B cell (primary cell): ENCODE measurements at regions not wholly inside any gene's neighbourhood (a gene's known extent, or its start where the extent isn't known, plus 50 kb on each side); places are given as distances from the start of the nearest gene placed in this dataset.
A peak's percentile ranks its signal among the peaks of the same experiment; 100 is the strongest.

Source experiments
- ATAC-seq: fragments of 200-7000 bp; cut with Tn5 transposase; one replicate; pipeline ENCODE4 v1.10.0; 2021; ENCODE audit warnings: low read depth, mild to moderate bottlenecking, moderate number of reproducible peaks, moderate library complexity
- CTCF ChIA-PET: fragments of 350-600 bp; sonication (Branson Sonifier 250); formaldehyde crosslinking; loops from one replicate; lab custom pipeline; 2021; ENCODE audit warnings: antibody characterized with exemption, inconsistent platforms; lab: Charles Lee
- POLR2A ChIA-PET: fragments of 350-600 bp; sonication (Branson Sonifier 250); formaldehyde crosslinking; loops from one replicate; lab custom pipeline; 2021; ENCODE audit warnings: antibody characterized with exemption; lab: Charles Lee
- DNase-seq: peaks from one replicate; pipeline ENCODE4 v3.0.0; 2013
- H2AFZ ChIP-seq: 2 replicates; pipeline ENCODE4 v1.6.1; 2012; ENCODE audit warnings: mild to moderate bottlenecking, low read depth, low read length; ENCODE audit not compliant: insufficient read depth, poor library complexity, severe bottlenecking
- H3K27ac ChIP-seq, 2 donors: 1 replicate in 1 of 2; 2 replicates in 1 of 2; pipeline ENCODE4 v1.5.1; 2012 to 2013; ENCODE audit warnings: low read length in 2 of 2, mild to moderate bottlenecking in 2 of 2, moderate library complexity in 1 of 2
- H3K27me3 ChIP-seq, 4 experiments: fragments of 200-600 bp in 1 of 4; sonication (generic) in 1 of 4; replicated peaks in 1 of 4; 1 replicate in 2 of 4; 2 replicates in 2 of 4; pipeline versions ENCODE4 v1.6.1 to v1.7.0; 2013 to 2016; ENCODE audit warnings: low read length in 3 of 4, mild to moderate bottlenecking in 2 of 4, mixed read lengths in 1 of 4, moderate library complexity in 1 of 4; ENCODE audit not compliant: insufficient read depth in 4 of 4, control insufficient read depth in 3 of 4; ENCODE audit errors: control extremely low read depth in 1 of 4
- H3K36me3 ChIP-seq, 2 experiments: replicated peaks in 1 of 2; 1 replicate in 1 of 2; 2 replicates in 1 of 2; pipeline versions ENCODE4 v1.6.1 to v1.7.1; 2013; ENCODE audit warnings: low read length in 1 of 2; ENCODE audit not compliant: insufficient read depth in 2 of 2, control insufficient read depth in 1 of 2; ENCODE audit errors: control extremely low read depth in 1 of 2, extremely low read depth in 1 of 2
- H3K4me1 ChIP-seq, 2 donors: fragments of 200-600 bp in 1 of 2; sonication (generic) in 1 of 2; 1 replicate in 1 of 2; 2 replicates in 1 of 2; pipeline versions ENCODE4 v1.5.1 to v1.6.1; 2013 to 2017; ENCODE audit warnings: low read length in 2 of 2; ENCODE audit not compliant: control insufficient read depth in 2 of 2, insufficient read depth in 2 of 2
- H3K4me2 ChIP-seq: replicated peaks from 2 replicates; pipeline ENCODE3; 2012; ENCODE audit warnings: mild to moderate bottlenecking, low read depth, low read length; ENCODE audit not compliant: poor library complexity, severe bottlenecking
- H3K4me3 ChIP-seq, 5 experiments: fragments of 200-600 bp in 1 of 5; sonication (generic) in 1 of 5; 1 replicate in 3 of 5; 2 replicates in 2 of 5; pipeline versions ENCODE4 v1.5.1 to v1.7.0; 2011 to 2016; ENCODE audit warnings: low read length in 4 of 5, mild to moderate bottlenecking in 4 of 5, low read depth in 2 of 5, control low read depth in 1 of 5, moderate library complexity in 1 of 5; ENCODE audit not compliant: insufficient read depth in 1 of 5; ENCODE audit errors: control extremely low read depth in 1 of 5, extremely low read depth in 1 of 5
- H3K79me2 ChIP-seq: fragments of 200-600 bp; sonication (generic); one replicate; pipeline ENCODE4 v1.6.0; 2016; ENCODE audit warnings: low read length; ENCODE audit not compliant: control insufficient read depth, insufficient read depth
- H3K9ac ChIP-seq: fragments of 200-600 bp; sonication (generic); 2 replicates; pipeline ENCODE4 v1.6.1; 2017; ENCODE audit warnings: mild to moderate bottlenecking, low read length, moderate library complexity
- H3K9me3 ChIP-seq, 3 donors: one replicate each; pipeline versions ENCODE4 v1.6.1 to v1.7.1; 2013; ENCODE audit warnings: low read length in 2 of 3; ENCODE audit not compliant: control insufficient read depth in 2 of 3, insufficient read depth in 1 of 3; ENCODE audit errors: control extremely low read depth in 1 of 3
- H4K20me1 ChIP-seq: 2 replicates; pipeline ENCODE4 v1.6.0; 2012; ENCODE audit warnings: mild to moderate bottlenecking, low read length; ENCODE audit not compliant: insufficient read depth, control insufficient read depth, poor library complexity, severe bottlenecking
- H3K27ac Mint-ChIP-seq: one replicate; pipeline ENCODE4 v1.8.0; 2021; ENCODE audit warnings: mixed read lengths
- H3K27me3 Mint-ChIP-seq: one replicate; pipeline ENCODE4 v1.8.0; 2021; ENCODE audit warnings: mixed read lengths
- H3K4me1 Mint-ChIP-seq: one replicate; pipeline ENCODE4 v1.8.0; 2021; ENCODE audit warnings: mixed read lengths
- H3K4me3 Mint-ChIP-seq: one replicate; pipeline ENCODE4 v1.8.0; 2021; ENCODE audit warnings: mixed read lengths
- H3K9me3 Mint-ChIP-seq: one replicate; pipeline ENCODE4 v1.8.0; 2022; ENCODE audit warnings: mixed read lengths; ENCODE audit not compliant: insufficient read depth
- CTCF ChIP-seq: fragments of 200-600 bp; IDR thresholded peaks from one replicate; pipeline ENCODE4 v1.8.0; 2022; ENCODE audit warnings: antibody characterized with exemption, mild to moderate bottlenecking
- EZH2 ChIP-seq: IDR thresholded peaks from 2 replicates; pipeline ENCODE4 v1.6.1; 2012; ENCODE audit warnings: borderline replicate concordance, low read depth, mild to moderate bottlenecking, moderate library complexity, low read length; ENCODE audit not compliant: insufficient read depth, poor library complexity, severe bottlenecking
- WGBS: methylation state at CpG from one replicate; pipeline ENCODE4 v1.1.5; 2013; ENCODE audit warnings: missing lambda C conversion rate; ENCODE audit not compliant: insufficient coverage; 5-methylcytosine and 5-hydroxymethylcytosine counted together
- intact Hi-C: fragments of 100-400 bp; cut with micrococcal nuclease; formaldehyde crosslinking; loops from one replicate; pipeline ENCODE4 v1.10.0; 2022

DNA sequence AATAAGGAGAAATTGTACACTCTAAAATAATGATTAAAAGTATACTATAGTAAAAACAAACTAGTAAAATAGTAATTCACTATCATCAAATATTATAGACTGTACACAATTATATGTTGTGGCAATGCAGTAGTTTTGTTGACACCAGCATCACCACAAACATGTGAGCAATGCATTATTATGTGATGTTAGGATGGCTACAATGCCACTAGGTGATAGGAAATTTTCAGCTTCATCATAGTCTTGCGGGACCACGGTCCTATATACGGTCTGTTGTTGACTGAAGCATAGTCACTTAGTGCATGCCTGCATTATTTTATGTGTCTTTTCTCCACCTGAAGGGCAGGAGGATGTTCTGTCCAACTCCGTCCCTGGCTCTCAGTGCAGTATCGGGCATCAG, 104.8 kb upstream of the NEDD9 start:
- 100% methylated on average over 5 of the region's 5 CpGs for WGBS
- ChIA-PET CTCF (interaction anchor here (0.6 to 1.0 kb wide), 3 partner anchors 17 to 281 kb away, joined by 3 read pairs; no protein-coding TSS in a partner anchor), POLR2A (no interaction called here)
- no peak overlapping the region for H3K4me3 Mint-ChIP-seq
- no peak overlapping the region for H3K4me2 ChIP-seq
- H3K4me1 Mint-ChIP-seq, result peaks cover 48% of the 10 kb centered on the region
- no peak overlapping the region for H3K9ac ChIP-seq
- peaks cover 0 to 2% (median 0%) of the 10 kb centered on the region in 3 donors for H3K9me3 ChIP-seq
- H3K27me3 Mint-ChIP-seq, result no peaks in the 10 kb centered on the region
- no peak for DNase-seq
- H3K9me3 Mint-ChIP-seq, result peaks cover 4% of the 10 kb centered on the region
- H3K79me2 ChIP-seq, result peaks cover 88% of the 10 kb centered on the region
- no peaks in the 10 kb centered on the region for H3K27me3 ChIP-seq
- H3K4me1 ChIP-seq, result peaks cover 14 to 27% of the 10 kb centered on the region in 2 donors
- H3K36me3 ChIP-seq, result peaks cover 17 to 43% of the 10 kb centered on the region in 2 experiments
- ATAC-seq, result no peak
- no peak overlapping the region for H2AFZ ChIP-seq
- intact Hi-C loops, result no loop called here
- H3K27ac ChIP-seq, result no peak overlapping the region
- H3K27ac Mint-ChIP-seq, result peak overlapping the region; percentile 28
- peaks cover 38% of the 10 kb centered on the region for H4K20me1 ChIP-seq
- H3K4me3 ChIP-seq, result no peak overlapping the region
- TF ChIP-seq EZH2, result no peak
- no peak for TF ChIP-seq CTCF

GRCh38 chr6:11335826-11336225, 103.4 kb upstream of the NEDD9 start:
- H3K4me3 Mint-ChIP-seq, result no peak overlapping the region
- WGBS, result 100% methylated on average over 3 of the region's 5 CpGs
- ATAC-seq, result no peak
- intact Hi-C loops, result no loop called here
- no peak overlapping the region for H3K9ac ChIP-seq
- H3K4me2 ChIP-seq, result no peak overlapping the region
- no peaks in the 10 kb centered on the region for H3K27me3 ChIP-seq
- H4K20me1 ChIP-seq, result peaks cover 31% of the 10 kb centered on the region
- CTCF ChIA-PET, result no interaction called here
- POLR2A ChIA-PET, result no interaction called here
- H3K9me3 Mint-ChIP-seq, result peaks cover 4% of the 10 kb centered on the region
- no peak overlapping the region for H3K4me3 ChIP-seq
- H3K27me3 Mint-ChIP-seq, result no peaks in the 10 kb centered on the region
- H3K79me2 ChIP-seq, result peaks cover 88% of the 10 kb centered on the region
- H3K4me1 ChIP-seq, result peaks cover 28 to 35% of the 10 kb centered on the region in 2 donors
- no peak overlapping the region for H2AFZ ChIP-seq
- peaks cover 10 to 34% of the 10 kb centered on the region in 2 experiments for H3K36me3 ChIP-seq
- peak overlapping the region; percentile 51 for H3K27ac Mint-ChIP-seq
- TF ChIP-seq CTCF (no peak), EZH2 (no peak)
- H3K9me3 ChIP-seq, result peaks cover 0 to 2% (median 0%) of the 10 kb centered on the region in 3 donors
- DNase-seq, result no peak
- peaks cover 55% of the 10 kb centered on the region for H3K4me1 Mint-ChIP-seq
- no peak overlapping the region for H3K27ac ChIP-seq
